Heart left ventricle (tissue), 16 donors: ENCODE measurements at regions not wholly inside any gene's neighbourhood (a gene's known extent, or its start where the extent isn't known, plus 50 kb on each side); places are given as distances from the start of the nearest gene placed in this dataset.
A peak's percentile ranks its signal among the peaks of the same experiment; 100 is the strongest.

Experiments used
- ATAC-seq, 4 donors: fragments of 200-7000 bp; cut with Tn5 transposase; one replicate each; pipeline ENCODE4 v1.9.1; 2020 to 2022; ENCODE audit warnings: moderate library complexity in 4 of 4, mild to moderate bottlenecking in 3 of 4, moderate number of reproducible peaks in 1 of 4
- DNase-seq, 5 donors: peaks; one replicate each; pipeline ENCODE4 v3.0.0-alpha.2; 2020
- H3K27ac ChIP-seq, 12 donors: fragments of 200-600 bp; sonication (generic) in 4 of 12; one replicate each; pipeline versions ENCODE4 v1.5.0 to v1.8.0; 2016 to 2022; ENCODE audit warnings: mild to moderate bottlenecking in 2 of 12
- H3K27me3 ChIP-seq, 9 donors: fragments of 200-600 bp; sonication (generic) in 2 of 9; one replicate each; pipeline versions ENCODE4 v1.5.1 to v1.8.0; 2016 to 2022; ENCODE audit warnings: mild to moderate bottlenecking in 3 of 9
- H3K36me3 ChIP-seq, 9 donors: fragments of 200-600 bp; sonication (generic) in 2 of 9; one replicate each; pipeline versions ENCODE4 v1.5.0 to v1.8.0; 2018 to 2022; ENCODE audit warnings: mild to moderate bottlenecking in 2 of 9
- H3K4me1 ChIP-seq, 12 donors: fragments of 200-600 bp; sonication (generic) in 4 of 12; one replicate each; pipeline versions ENCODE4 v1.5.0 to v1.8.0; 2016 to 2022; ENCODE audit warnings: mild to moderate bottlenecking in 3 of 12
- H3K4me3 ChIP-seq, 12 donors: fragments of 200-600 bp; sonication (generic) in 4 of 12; one replicate each; pipeline versions ENCODE4 v1.5.0 to v1.8.0; 2017 to 2022; ENCODE audit warnings: mild to moderate bottlenecking in 9 of 12, moderate library complexity in 4 of 12
- H3K9me3 ChIP-seq, 12 donors: fragments of 200-600 bp; sonication (generic) in 4 of 12; one replicate each; pipeline versions ENCODE4 v1.5.0 to v1.8.0; 2016 to 2022; ENCODE audit warnings: mild to moderate bottlenecking in 1 of 12
- POLR2A ChIP-seq, 2 donors: fragments of 450-650 bp; IDR thresholded peaks; one replicate each; pipeline ENCODE4 v1.6.1; 2017; ENCODE audit warnings: antibody characterized with exemption in 2 of 2, mild to moderate bottlenecking in 2 of 2, moderate library complexity in 2 of 2
- WGBS, 4 donors: extraction: QIAGEN DNeasy Blood & Tissue Kit in 2 of 4; methylation state at CpG; one replicate each; pipeline versions ENCODE4 v1.1.5 to v1.1.7; 2013 to 2018; 5-methylcytosine and 5-hydroxymethylcytosine counted together
- intact Hi-C, 10 donors: fragments of 100-400 bp; cut with DNase I; formaldehyde crosslinking; loops; one replicate each; pipeline versions ENCODE4 v1.11.1 to v1.14.2; 2022
- TF ChIP-seq, protein P1 (sequence below), 12 donors: fragments of 200-600 bp; sonication (generic) in 4 of 12; IDR thresholded peaks; one replicate each; pipeline versions ENCODE4 v1.5.0 to v1.8.0; 2018 to 2022; ENCODE audit warnings: antibody characterized with exemption in 12 of 12, mild to moderate bottlenecking in 5 of 12
- donor health status: ischemic (EF 13 %, LVEDD 7.1; RV severe dilation, severe dysfunction).
- donor health status: healthy with polysubstance abuse.
- donor health status: DM: no; HTN: yes; CAD: no.
- donor health status: DM: no; HTN: no; CAD: no.
- donor health status: ischemic (EF 25% LVEDD 6.9; RV normal size, moderate dysfunction).
- donor health status: ischemic (EF 25% LVEDD 5.7; RV mildly dilated, moderate dysfunction).
- donor health status: healthy.
- donor health status: DM: yes; HTN: yes; CAD: no.
- donor health status: ischemic (EF 35%, LVEDD 5.7; RV mildly dilated, moderate dysfunction).
- donor health status: nonischemic (EF 11% LVEDD 7.7; RV severe dilation, severe dysfunction).
- donor health status: DM: yes; HTN: yes; CAD: no.
- donor health status: PGD.
- donor health status: ischemic (EF 29% LVEDD 5.4; RV normal size, mild dysfunction).
- donor health status: nonischemic (EF 23%, LVEDD 6.1; RV moderate dilation, normal function).

DNA sequence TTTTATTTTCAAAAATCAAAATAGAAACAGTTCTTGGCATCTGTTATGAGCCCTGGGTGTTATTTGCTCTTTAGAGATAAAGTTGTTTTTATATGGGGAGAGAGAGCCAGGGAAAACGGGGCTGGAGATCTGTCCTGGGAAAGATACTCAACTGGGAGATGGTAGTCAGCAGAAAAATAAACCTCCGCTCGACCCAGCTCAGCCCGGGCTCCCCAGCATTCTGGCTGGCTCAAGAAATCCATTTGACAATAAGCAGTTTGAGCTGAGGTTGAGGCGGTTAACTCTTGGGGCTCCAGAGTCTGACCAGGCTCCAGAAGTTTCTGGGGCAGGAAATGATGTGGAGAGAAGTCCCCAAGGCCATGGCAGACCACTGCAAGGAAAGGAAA is 151.9 kb downstream of the IRX5 start:
- Histone ChIP-seq H3K27ac (no peak overlapping the region), H3K4me1 (peaks cover 0 to 11% (median 0%) of the 10 kb centered on the region in 12 donors), H3K9me3 (no peaks in the 10 kb centered on the region), H3K36me3 (no peaks in the 10 kb centered on the region), H3K27me3 (no peaks in the 10 kb centered on the region), H3K4me3 (peak overlapping the region in 2 of 12 donors; percentile 22 to 24)
- ATAC-seq (peak in 1 of 4 donors; percentile 7), DNase-seq (no peak)
- intact Hi-C loops: no loop called here
- 34 to 45% (median 37%) methylated on average over 5 of the region's 5 CpGs for WGBS, 4 donors
- TF ChIP-seq, protein P1, sequence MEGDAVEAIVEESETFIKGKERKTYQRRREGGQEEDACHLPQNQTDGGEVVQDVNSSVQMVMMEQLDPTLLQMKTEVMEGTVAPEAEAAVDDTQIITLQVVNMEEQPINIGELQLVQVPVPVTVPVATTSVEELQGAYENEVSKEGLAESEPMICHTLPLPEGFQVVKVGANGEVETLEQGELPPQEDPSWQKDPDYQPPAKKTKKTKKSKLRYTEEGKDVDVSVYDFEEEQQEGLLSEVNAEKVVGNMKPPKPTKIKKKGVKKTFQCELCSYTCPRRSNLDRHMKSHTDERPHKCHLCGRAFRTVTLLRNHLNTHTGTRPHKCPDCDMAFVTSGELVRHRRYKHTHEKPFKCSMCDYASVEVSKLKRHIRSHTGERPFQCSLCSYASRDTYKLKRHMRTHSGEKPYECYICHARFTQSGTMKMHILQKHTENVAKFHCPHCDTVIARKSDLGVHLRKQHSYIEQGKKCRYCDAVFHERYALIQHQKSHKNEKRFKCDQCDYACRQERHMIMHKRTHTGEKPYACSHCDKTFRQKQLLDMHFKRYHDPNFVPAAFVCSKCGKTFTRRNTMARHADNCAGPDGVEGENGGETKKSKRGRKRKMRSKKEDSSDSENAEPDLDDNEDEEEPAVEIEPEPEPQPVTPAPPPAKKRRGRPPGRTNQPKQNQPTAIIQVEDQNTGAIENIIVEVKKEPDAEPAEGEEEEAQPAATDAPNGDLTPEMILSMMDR (IDR thresholded peaks at IDR 0.05): no peak
- TF ChIP-seq POLR2A (IDR thresholded peaks at IDR 0.05): no peak

GRCh38 chr16:55083052-55083451 is 152.4 kb downstream of the IRX5 start:
- H3K27me3 ChIP-seq: no peaks in the 10 kb centered on the region
- no peak overlapping the region for H3K4me3 ChIP-seq
- no peak for TF ChIP-seq POLR2A (IDR thresholded peaks at IDR 0.05)
- TF ChIP-seq, protein P1 (IDR thresholded peaks at IDR 0.05): no peak
- intact Hi-C loops: no loop called here
- H3K27ac ChIP-seq: no peak overlapping the region
- 77 to 86% (median 82%) methylated on average over 5 of the region's 5 CpGs for WGBS, 4 donors
- H3K9me3 ChIP-seq: peaks cover 0 to 2% (median 0%) of the 10 kb centered on the region in 12 donors
- peaks cover 0 to 11% (median 0%) of the 10 kb centered on the region in 12 donors for H3K4me1 ChIP-seq
- no peak for DNase-seq
- H3K36me3 ChIP-seq: no peaks in the 10 kb centered on the region
- ATAC-seq: no peak

GRCh38 chr16:55088098-55088497 is 157.4 kb downstream of the IRX5 start:
- WGBS, 4 donors: 92 to 100% (median 95%) methylated on average over 2 of the region's 2 CpGs
- intact Hi-C loops: no loop called here

DNA sequence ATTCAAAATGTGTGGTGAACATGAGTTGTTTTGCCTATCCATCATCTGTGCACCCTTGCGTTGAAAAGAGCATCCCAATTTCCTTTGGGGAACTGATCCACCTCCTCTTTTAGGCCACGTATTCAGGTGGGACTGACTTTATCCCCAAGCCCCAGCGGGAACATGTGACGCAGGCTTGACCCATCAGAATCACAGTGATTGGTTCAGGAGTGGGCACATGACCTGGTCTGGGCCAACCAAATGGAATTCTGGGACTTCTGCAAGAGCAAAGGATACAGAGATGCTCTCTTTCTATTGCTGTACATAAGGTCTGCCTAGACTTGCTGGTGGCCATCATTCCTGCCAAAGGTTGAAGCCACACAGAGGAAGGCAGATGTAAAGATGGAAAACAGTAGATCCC is 158.9 kb downstream of the IRX5 start:
- intact Hi-C loops: no loop called here
- TF ChIP-seq, protein P1 (IDR thresholded peaks at IDR 0.05): no peak
- no peak for TF ChIP-seq POLR2A (IDR thresholded peaks at IDR 0.05)
- Histone ChIP-seq H3K9me3 (peaks cover 0 to 7% (median 0%) of the 10 kb centered on the region in 12 donors), H3K36me3 (no peaks in the 10 kb centered on the region), H3K4me1 (no peaks in the 10 kb centered on the region), H3K27ac (no peak overlapping the region), H3K4me3 (no peak overlapping the region), H3K27me3 (no peaks in the 10 kb centered on the region)
- ATAC-seq (no peak), DNase-seq (no peak)
- 91 to 95% (median 93%) methylated on average over 4 of the region's 4 CpGs for WGBS, 4 donors

More at GRCh38 chr16:55088098-55088497, 157.4 kb downstream of the IRX5 start:
- H3K9me3 ChIP-seq: peaks cover 0 to 7% (median 0%) of the 10 kb centered on the region in 12 donors
- no peak for ATAC-seq
- H3K4me1 ChIP-seq: peaks cover 0 to under 1% (median 0%) of the 10 kb centered on the region in 12 donors
- H3K27ac ChIP-seq: no peak overlapping the region
- H3K4me3 ChIP-seq: no peak overlapping the region
- TF ChIP-seq POLR2A (IDR thresholded peaks at IDR 0.05): no peak
- TF ChIP-seq, protein P1 (IDR thresholded peaks at IDR 0.05): no peak
- H3K36me3 ChIP-seq: no peaks in the 10 kb centered on the region
- DNase-seq: no peak
- no peaks in the 10 kb centered on the region for H3K27me3 ChIP-seq
